Tibial nerve (tissue), 4 donors: ENCODE measurements at regions not wholly inside any gene's neighbourhood (a gene's known extent, or its start where the extent isn't known, plus 50 kb on each side); places are given as distances from the start of the nearest gene placed in this dataset.

Source experiments
- DNase-seq, 2 donors: peaks; one replicate each; pipeline ENCODE4 v3.0.0-alpha.2; 2019; ENCODE audit warnings: low spot score in 2 of 2
- H3K27ac ChIP-seq, 4 donors: fragments of 200-600 bp; sonication (generic) in 3 of 4; one replicate each; pipeline ENCODE4 v1.5.1; 2017 to 2019; ENCODE audit warnings: mild to moderate bottlenecking in 1 of 4
- H3K27me3 ChIP-seq, 2 donors: fragments of 200-600 bp; sonication (generic) in 1 of 2; one replicate each; pipeline versions ENCODE4 v1.5.1 to v1.6.0; 2017 to 2019
- H3K36me3 ChIP-seq, 3 donors: fragments of 200-600 bp; sonication (generic); one replicate each; pipeline ENCODE4 v1.5.1; 2018 to 2019
- H3K4me1 ChIP-seq, 4 donors: fragments of 200-600 bp; sonication (generic) in 3 of 4; one replicate each; pipeline ENCODE4 v1.5.1; 2017 to 2019
- H3K4me3 ChIP-seq, 4 donors: fragments of 200-600 bp; sonication (generic) in 3 of 4; one replicate each; pipeline ENCODE4 v1.5.1; 2017 to 2019; ENCODE audit warnings: mild to moderate bottlenecking in 1 of 4, moderate library complexity in 1 of 4
- H3K9me3 ChIP-seq, 4 donors: fragments of 200-600 bp; sonication (generic) in 3 of 4; one replicate each; pipeline ENCODE4 v1.5.1; 2017 to 2019
- CTCF ChIP-seq, 5 experiments: fragments of 200-600 bp in 3 of 5; fragments of 450-650 bp in 2 of 5; sonication (generic) in 3 of 5; IDR thresholded peaks; one replicate each; pipeline ENCODE4 v1.5.1; 2016 to 2019; ENCODE audit warnings: antibody characterized with exemption in 5 of 5, mild to moderate bottlenecking in 3 of 5, moderate library complexity in 2 of 5
- EP300 ChIP-seq, 2 donors: sonication (generic); formaldehyde crosslinking; IDR thresholded peaks; one replicate each; pipeline ENCODE4 v1.6.1; 2017; ENCODE audit warnings: antibody characterized with exemption in 2 of 2, mild to moderate bottlenecking in 1 of 2
- POLR2A ChIP-seq, 2 donors: fragments of 450-650 bp; IDR thresholded peaks; one replicate each; pipeline ENCODE4 v1.6.1; 2017; ENCODE audit warnings: antibody characterized with exemption in 2 of 2, mild to moderate bottlenecking in 2 of 2, moderate library complexity in 2 of 2
- WGBS, 2 donors: methylation state at CpG; one replicate each; pipeline ENCODE4 v1.1.5; 2018; 5-methylcytosine and 5-hydroxymethylcytosine counted together

GRCh38 chr15:55126111-55126510, 70.6 kb downstream of the RSL24D1 start:
- no peaks in the 10 kb centered on the region for H3K9me3 ChIP-seq
- WGBS, 2 donors, result 81 to 82% methylated on average over 3 of the region's 3 CpGs

GRCh38 chr15:55124616-55125015, 72.1 kb downstream of the RSL24D1 start:
- Histone ChIP-seq H3K4me1 (no peaks in the 10 kb centered on the region), H3K27me3 (no peaks in the 10 kb centered on the region), H3K27ac (no peak overlapping the region), H3K4me3 (no peak overlapping the region), H3K9me3 (no peaks in the 10 kb centered on the region), H3K36me3 (no peaks in the 10 kb centered on the region)
- DNase-seq, result no peak
- TF ChIP-seq POLR2A (IDR thresholded peaks at IDR 0.05) (no peak), EP300 (IDR thresholded peaks at IDR 0.05) (no peak), CTCF (IDR thresholded peaks at IDR 0.05) (no peak)
- 66% methylated on average over 5 of the region's 5 CpGs for WGBS, 2 donors

More at GRCh38 chr15:55126111-55126510, 70.6 kb downstream of the RSL24D1 start:
- Histone ChIP-seq H3K27me3 (no peaks in the 10 kb centered on the region), H3K27ac (no peak overlapping the region), H3K4me1 (no peaks in the 10 kb centered on the region), H3K4me3 (no peak overlapping the region), H3K36me3 (no peaks in the 10 kb centered on the region)
- DNase-seq, result no peak
- TF ChIP-seq POLR2A (IDR thresholded peaks at IDR 0.05), result no peak
- no peak for TF ChIP-seq EP300 (IDR thresholded peaks at IDR 0.05)

- Histone ChIP-seq H3K4me1 (no peaks in the 10 kb centered on the region), H3K36me3 (no peaks in the 10 kb centered on the region), H3K9me3 (no peaks in the 10 kb centered on the region), H3K27ac (no peak overlapping the region), H3K4me3 (no peak overlapping the region), H3K27me3 (no peaks in the 10 kb centered on the region)
- DNase-seq, result no peak
- TF ChIP-seq EP300 (IDR thresholded peaks at IDR 0.05) (no peak), CTCF (IDR thresholded peaks at IDR 0.05) (no peak), POLR2A (IDR thresholded peaks at IDR 0.05) (no peak)
- WGBS, 2 donors, result 80 to 92% methylated on average over 2 of the region's 2 CpGs
Observed at GRCh38 chr15:55118344-55118870, 78.3 kb downstream of the RSL24D1 start.

GRCh38 chr15:55116636-55117035, 80.1 kb downstream of the RSL24D1 start:
- TF ChIP-seq EP300 (IDR thresholded peaks at IDR 0.05), result no peak
- TF ChIP-seq POLR2A (IDR thresholded peaks at IDR 0.05), result no peak
- TF ChIP-seq CTCF (IDR thresholded peaks at IDR 0.05), result no peak
- H3K9me3 ChIP-seq, result no peaks in the 10 kb centered on the region
- H3K27ac ChIP-seq, result no peak overlapping the region
- no peak for DNase-seq
- H3K36me3 ChIP-seq, result no peaks in the 10 kb centered on the region
- no peak overlapping the region for H3K4me3 ChIP-seq
- no peaks in the 10 kb centered on the region for H3K27me3 ChIP-seq
- H3K4me1 ChIP-seq, result no peaks in the 10 kb centered on the region
- 39 to 42% methylated on average over 2 of the region's 2 CpGs for WGBS, 2 donors

- Histone ChIP-seq H3K4me3 (no peak overlapping the region), H3K27me3 (no peaks in the 10 kb centered on the region), H3K27ac (no peak overlapping the region), H3K4me1 (no peaks in the 10 kb centered on the region), H3K9me3 (no peaks in the 10 kb centered on the region), H3K36me3 (no peaks in the 10 kb centered on the region)
- no peak for DNase-seq
- no peak for TF ChIP-seq EP300 (IDR thresholded peaks at IDR 0.05)
- TF ChIP-seq CTCF (IDR thresholded peaks at IDR 0.05), result no peak
- TF ChIP-seq POLR2A (IDR thresholded peaks at IDR 0.05), result no peak
- 56 to 70% methylated on average over 3 of the region's 3 CpGs for WGBS, 2 donors
Observed at GRCh38 chr15:55113736-55114135, 83.0 kb downstream of the RSL24D1 start.

GRCh38 chr15:55112706-55113105, 84.0 kb downstream of the RSL24D1 start:
- DNase-seq, result no peak
- 79 to 88% methylated on average over 1 of the region's 1 CpG for WGBS, 2 donors
- Histone ChIP-seq H3K36me3 (no peaks in the 10 kb centered on the region), H3K27me3 (no peaks in the 10 kb centered on the region), H3K27ac (no peak overlapping the region), H3K4me1 (no peaks in the 10 kb centered on the region), H3K4me3 (no peak overlapping the region), H3K9me3 (no peaks in the 10 kb centered on the region)
- TF ChIP-seq EP300 (IDR thresholded peaks at IDR 0.05) (no peak), CTCF (IDR thresholded peaks at IDR 0.05) (no peak), POLR2A (IDR thresholded peaks at IDR 0.05) (no peak)
